ENCODE measurements at regions not wholly inside any gene's neighbourhood (a gene's known extent, or its start where the extent isn't known, plus 50 kb on each side); places are given as distances from the start of the nearest gene placed in this dataset.
A peak's percentile ranks its signal among the peaks of the same experiment; 100 is the strongest.

DNA sequence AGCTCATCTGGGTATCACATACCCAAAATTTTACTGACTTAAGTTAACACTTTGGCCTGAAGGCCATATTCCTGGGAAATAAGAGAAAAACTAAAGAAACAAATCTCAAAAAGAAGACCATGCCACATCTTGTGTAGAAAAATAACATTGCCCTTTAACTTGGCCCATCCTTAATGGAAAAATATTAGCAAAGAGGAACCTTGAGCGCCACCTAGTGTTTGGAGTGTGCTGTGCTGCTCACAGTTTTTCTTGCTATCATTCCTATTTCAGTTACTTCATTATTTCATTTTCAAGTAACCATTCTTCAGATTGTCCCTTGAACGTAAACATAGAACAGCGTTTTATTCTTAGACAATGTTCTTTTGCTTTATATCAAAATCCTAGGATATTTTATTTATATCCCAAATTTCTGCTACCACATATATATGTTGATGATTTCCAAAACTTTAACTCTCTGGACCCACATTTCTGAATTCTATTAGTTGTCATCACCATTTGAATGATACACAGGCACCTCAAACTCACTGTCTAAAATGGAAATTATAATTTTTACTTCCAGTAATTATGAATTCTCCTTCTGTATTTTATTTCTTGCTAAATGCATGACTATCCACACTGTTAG, 999.0 kb upstream of the ADGRL3 start:
- Histone ChIP-seq H3K4me3 (no peak overlapping the region), H3K36me3 (no peaks in the 10 kb centered on the region), H3K4me1 (no peaks in the 10 kb centered on the region), H3K27me3 (ENCODE audit: low read depth) (no peaks in the 10 kb centered on the region), H3K9me3 (replicated peaks) (no peaks in the 10 kb centered on the region), H3K27ac (replicated peaks) (no peak overlapping the region)
- no peak for DNase-seq
- intact Hi-C loops (cut with micrococcal nuclease), result no loop called here
- TF ChIP-seq, protein P1, sequence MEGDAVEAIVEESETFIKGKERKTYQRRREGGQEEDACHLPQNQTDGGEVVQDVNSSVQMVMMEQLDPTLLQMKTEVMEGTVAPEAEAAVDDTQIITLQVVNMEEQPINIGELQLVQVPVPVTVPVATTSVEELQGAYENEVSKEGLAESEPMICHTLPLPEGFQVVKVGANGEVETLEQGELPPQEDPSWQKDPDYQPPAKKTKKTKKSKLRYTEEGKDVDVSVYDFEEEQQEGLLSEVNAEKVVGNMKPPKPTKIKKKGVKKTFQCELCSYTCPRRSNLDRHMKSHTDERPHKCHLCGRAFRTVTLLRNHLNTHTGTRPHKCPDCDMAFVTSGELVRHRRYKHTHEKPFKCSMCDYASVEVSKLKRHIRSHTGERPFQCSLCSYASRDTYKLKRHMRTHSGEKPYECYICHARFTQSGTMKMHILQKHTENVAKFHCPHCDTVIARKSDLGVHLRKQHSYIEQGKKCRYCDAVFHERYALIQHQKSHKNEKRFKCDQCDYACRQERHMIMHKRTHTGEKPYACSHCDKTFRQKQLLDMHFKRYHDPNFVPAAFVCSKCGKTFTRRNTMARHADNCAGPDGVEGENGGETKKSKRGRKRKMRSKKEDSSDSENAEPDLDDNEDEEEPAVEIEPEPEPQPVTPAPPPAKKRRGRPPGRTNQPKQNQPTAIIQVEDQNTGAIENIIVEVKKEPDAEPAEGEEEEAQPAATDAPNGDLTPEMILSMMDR (IDR thresholded peaks at IDR 0.05; ENCODE audit: borderline replicate concordance), result peak; percentile 85

DNA sequence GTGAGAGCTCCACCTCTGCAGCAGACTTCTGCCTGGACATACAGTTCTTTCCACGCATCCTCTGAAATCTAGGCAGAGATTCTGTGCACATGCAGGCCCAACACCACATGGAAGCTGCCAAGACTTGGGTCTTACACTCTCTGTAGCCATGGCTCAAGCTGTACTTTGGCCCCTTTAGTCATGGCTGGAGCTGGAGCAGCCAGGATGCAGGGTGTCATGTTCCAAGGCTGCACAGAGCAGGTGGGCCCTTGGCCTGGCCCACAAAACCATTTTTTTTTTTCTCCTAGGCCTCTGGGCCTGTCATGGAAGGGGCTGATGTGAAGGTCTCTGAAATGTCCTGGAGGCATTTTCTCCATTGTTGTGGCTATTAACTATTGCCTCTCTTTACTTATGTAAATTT, 990.5 kb upstream of the ADGRL3 start:
- no peaks in the 10 kb centered on the region for H3K4me1 ChIP-seq
- no peak overlapping the region for H3K4me3 ChIP-seq
- intact Hi-C loops (cut with micrococcal nuclease), result no loop called here
- no peak for DNase-seq
- TF ChIP-seq, protein P1 (IDR thresholded peaks at IDR 0.05; ENCODE audit: borderline replicate concordance), result no peak
- no peaks in the 10 kb centered on the region for H3K36me3 ChIP-seq
- no peaks in the 10 kb centered on the region for H3K9me3 ChIP-seq (replicated peaks)
- H3K27ac ChIP-seq (replicated peaks), result no peak overlapping the region
- H3K27me3 ChIP-seq (ENCODE audit: low read depth), result no peaks in the 10 kb centered on the region

DNA sequence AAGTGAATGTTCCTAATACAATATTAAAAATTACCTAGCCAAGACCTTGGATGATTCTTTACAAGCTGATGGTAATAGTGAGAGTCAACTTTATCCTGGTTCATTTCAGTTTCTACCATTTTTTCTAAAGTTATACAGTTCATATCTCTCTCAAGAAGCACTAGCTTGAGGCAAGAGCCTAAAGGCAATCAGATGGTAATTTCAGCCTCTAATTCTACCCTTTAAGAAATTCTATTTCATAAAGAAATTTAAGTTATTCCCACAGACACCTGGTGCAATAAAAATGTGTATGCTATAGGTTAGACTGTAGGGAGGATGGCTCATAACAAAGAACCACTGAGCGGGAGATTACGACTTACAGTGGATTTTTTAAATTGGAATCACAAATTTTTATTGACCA, 984.2 kb upstream of the ADGRL3 start:
- Histone ChIP-seq H3K27ac (replicated peaks) (no peak overlapping the region), H3K4me1 (no peaks in the 10 kb centered on the region), H3K36me3 (no peaks in the 10 kb centered on the region), H3K9me3 (replicated peaks) (no peaks in the 10 kb centered on the region), H3K4me3 (no peak overlapping the region), H3K27me3 (ENCODE audit: low read depth) (no peaks in the 10 kb centered on the region)
- DNase-seq, result no peak
- intact Hi-C loops (cut with micrococcal nuclease), result no loop called here
- TF ChIP-seq, protein P1 (IDR thresholded peaks at IDR 0.05; ENCODE audit: borderline replicate concordance), result no peak

DNA sequence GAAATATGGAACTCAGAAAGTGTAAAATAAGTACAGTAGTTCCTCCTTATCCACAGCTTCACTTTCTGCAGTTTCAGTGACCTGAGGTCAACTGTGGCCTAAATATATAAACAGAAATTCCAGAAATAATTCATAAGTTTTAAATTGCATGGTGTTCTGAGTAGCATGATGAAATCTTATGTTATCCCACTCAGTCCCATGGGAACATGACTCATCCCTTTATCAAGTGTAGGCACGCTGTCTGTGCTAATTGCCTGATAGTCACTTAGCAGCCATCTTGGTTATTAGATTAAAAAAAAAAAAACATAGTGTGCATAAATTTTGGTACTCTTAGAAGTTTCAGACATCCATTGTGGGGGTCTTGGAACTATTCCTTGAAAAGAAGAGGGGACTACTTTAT, 983.4 kb upstream of the ADGRL3 start:
- TF ChIP-seq, protein P1 (IDR thresholded peaks at IDR 0.05; ENCODE audit: borderline replicate concordance), result no peak
- no peak for DNase-seq
- H3K4me1 ChIP-seq, result no peaks in the 10 kb centered on the region

DNA sequence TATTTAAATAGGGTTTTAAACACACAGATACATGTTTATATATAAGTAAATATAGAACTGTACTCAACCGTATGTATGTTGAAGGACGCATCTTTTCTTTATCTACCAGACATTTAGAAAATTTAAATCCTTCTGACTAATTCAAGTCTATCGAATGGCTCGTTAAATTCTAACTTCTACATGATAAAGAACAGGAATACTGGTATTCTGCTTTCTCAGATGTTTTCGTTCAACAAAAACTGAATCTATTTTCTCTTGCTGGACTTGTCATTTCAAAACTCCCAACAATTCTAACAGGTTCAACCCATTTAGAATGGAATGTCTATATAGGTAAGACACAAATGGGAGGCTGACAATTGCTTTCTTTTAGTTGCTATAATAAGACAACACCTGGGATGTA, 978.3 kb upstream of the ADGRL3 start:
- TF ChIP-seq, protein P1 (IDR thresholded peaks at IDR 0.05; ENCODE audit: borderline replicate concordance), result no peak
- H3K27ac ChIP-seq (replicated peaks), result no peak overlapping the region
- intact Hi-C loops (cut with micrococcal nuclease), result no loop called here

More for the DNA sequence above, 983.4 kb upstream of the ADGRL3 start:
- Histone ChIP-seq H3K36me3 (no peaks in the 10 kb centered on the region), H3K27ac (replicated peaks) (no peak overlapping the region), H3K27me3 (ENCODE audit: low read depth) (no peaks in the 10 kb centered on the region), H3K9me3 (replicated peaks) (no peaks in the 10 kb centered on the region), H3K4me3 (no peak overlapping the region)
- intact Hi-C loops (cut with micrococcal nuclease), result no loop called here

More for the DNA sequence above, 978.3 kb upstream of the ADGRL3 start:
- DNase-seq, result no peak
- H3K4me1 ChIP-seq, result no peaks in the 10 kb centered on the region
- no peaks in the 10 kb centered on the region for H3K9me3 ChIP-seq (replicated peaks)
- H3K4me3 ChIP-seq, result no peak overlapping the region
- no peaks in the 10 kb centered on the region for H3K36me3 ChIP-seq
- H3K27me3 ChIP-seq (ENCODE audit: low read depth), result no peaks in the 10 kb centered on the region

All from left ventricle myocardium inferior (tissue), 1 donor.